Medulla oblongata (tissue), 1 donor: ENCODE measurements at regions not wholly inside any gene's neighbourhood (a gene's known extent, or its start where the extent isn't known, plus 50 kb on each side); places are given as distances from the start of the nearest gene placed in this dataset.

Experiments used
- DNase-seq: peaks from one replicate; pipeline ENCODE4 v3.0.0-alpha.2; 2015; ENCODE audit errors: extremely low spot score

DNA sequence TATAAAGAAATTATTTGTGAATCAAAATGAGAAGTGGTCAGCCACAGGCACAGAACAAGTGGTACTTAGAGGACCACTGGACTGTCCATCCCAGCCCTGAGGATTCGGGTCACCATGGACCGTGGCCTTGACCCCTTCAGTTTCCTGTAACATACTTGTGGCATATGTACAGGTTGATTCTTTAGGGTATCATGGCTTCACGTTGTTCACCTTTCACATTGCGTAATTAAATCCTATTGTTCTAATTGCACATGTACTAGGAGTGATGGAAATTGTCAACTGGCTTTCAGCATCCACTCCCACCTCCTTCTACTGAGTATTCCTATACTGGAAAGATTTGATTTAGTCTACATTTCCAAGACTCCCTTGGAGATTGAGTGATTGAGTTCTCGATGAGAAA lies 148.3 kb upstream of the GJB5 start:
- no peak for DNase-seq

DNA sequence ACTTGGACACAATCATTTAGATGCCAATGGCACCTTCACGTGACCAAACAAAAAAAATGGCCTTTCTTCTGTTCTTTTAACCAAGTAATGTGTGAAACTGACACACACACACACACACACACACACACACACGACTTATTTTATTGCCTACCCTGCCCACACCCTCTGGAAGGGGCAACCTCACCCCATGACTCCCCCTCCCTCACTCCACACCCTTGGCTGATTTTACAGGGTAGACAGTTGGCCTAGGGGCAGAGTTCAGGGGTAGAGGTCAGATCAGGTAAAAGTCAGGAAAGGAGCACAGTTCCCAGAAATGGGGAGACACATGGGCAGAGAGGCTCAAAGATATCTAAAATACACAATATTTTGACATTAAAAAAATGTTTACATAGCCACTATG lies 144.8 kb upstream of the GJB5 start:
- no peak for DNase-seq

GRCh38 chr1:34611571-34611970 lies 143.3 kb upstream of the GJB5 start:
- DNase-seq = no peak

- no peak for DNase-seq
These were observed 142.6 kb upstream of the GJB5 start for GRCh38 chr1:34612091-34612827.

- no peak for DNase-seq
These were observed 137.3 kb upstream of the GJB5 start for GRCh38 chr1:34617321-34618118.

DNA sequence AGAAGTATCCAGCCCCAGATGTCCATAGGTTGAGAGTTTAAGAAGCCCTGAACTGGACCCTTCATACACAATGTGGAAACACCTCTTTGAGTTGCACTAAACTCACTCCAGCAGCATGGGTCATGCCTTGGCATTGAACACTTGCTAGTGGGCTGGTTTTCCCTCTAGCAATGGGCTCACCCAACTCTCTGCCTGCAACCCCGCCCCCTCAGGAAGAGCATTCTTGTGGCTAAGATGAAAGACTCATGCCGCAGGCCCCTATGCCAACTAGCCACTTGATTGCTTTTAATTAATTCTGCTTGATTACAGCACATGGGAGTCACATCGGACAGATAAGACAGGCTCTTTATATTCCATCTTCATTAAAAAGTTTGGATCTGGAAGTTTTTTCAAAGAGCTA lies 136.5 kb upstream of the GJB5 start:
- DNase-seq = no peak

DNA sequence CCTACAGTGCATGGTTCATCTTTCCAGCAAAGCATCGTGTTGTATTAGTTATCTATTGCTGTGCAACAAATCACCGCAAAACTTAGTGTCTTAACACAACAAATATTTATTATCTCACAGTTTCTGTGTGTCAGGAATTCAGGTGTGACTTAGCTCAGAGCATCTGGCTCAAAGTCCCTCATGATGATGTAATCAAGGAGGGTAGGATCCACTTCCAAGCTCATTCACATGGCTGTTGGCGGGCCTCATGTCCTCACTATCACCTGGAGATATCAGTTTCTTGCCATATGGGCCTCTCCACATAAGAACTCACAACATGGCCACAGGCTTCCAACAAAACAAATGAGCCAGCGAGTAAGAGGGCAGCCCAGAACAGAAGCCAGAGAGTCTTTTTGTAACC lies 135.6 kb upstream of the GJB5 start:
- DNase-seq = no peak

DNA sequence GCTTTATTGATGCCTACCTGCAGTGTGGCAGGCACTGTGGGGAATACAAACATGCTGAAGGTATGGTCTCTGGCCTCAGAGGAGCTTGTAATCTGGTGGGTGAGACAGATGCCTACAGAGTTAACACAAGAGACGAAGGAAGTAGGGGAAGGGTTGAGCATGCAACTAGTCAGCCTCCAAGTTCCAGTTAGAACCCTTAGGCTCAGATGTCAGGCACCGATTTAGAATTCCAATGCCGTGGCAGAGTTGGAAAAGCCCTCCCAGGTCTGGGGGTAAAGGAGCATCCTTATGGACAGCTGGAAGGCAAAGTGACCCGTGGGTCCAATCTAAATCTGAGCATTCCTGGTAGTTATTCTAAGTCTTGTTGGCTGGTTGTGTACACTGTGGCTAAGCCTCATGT lies 132.9 kb upstream of the GJB5 start:
- DNase-seq = no peak

GRCh38 chr1:34625521-34626015 lies 129.3 kb upstream of the GJB5 start:
- no peak for DNase-seq

DNA sequence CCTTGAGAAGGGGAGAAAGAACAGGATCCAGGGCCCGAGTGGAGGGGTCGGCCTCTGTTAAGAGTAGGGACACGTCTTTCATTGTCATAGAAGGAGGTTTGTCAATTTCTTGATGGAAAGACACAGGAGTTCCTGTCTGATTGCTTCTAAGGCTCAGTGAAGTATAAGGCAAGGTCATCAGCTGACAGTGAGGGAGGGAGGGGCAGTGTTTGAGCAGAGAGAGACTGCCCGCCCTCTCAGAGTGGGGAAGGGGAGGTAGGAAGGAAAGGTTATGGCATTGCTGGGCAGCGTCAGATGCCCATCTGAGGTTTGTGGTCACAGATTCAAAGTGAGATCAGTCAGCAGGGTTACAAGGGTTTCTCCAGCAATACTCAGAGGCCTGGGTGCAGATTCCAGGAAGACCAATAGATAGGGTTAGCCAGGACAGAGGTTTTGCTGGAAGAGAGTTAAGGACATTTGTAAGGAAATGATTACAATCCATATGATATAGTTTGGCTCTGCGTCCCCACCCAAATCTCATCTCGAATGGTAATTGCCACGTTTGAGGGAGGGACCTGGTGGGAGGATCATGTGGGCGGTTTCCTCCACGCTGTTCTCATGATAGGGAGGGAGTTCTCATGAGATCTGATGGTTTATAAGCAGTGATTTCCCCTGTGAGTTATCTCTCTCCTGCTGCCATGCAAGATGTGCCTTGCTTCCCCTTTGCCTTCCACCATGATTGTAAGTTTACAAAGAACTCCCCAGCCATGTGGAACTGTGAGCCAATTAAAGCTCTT lies 127.2 kb upstream of the GJB5 start:
- DNase-seq = no peak

DNA sequence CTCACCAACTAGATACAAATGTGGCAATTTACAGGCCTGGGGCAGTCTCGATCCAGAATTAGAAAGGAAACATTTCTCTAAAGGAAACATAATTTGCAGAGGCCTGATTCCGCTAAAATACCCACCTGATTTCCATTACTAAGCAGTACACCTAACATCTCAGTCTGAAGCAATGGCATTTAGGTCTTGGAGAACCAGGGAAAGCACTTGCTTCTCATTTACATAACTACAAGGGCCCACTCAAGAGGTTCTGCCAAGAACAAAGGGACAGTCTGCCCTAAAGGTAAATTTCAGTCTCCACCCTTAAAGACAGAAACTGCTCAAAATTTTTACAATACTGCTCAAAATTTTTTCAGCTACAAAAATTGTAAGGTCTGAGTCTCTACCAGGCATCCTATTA lies 123.7 kb upstream of the GJB5 start:
- no peak for DNase-seq

- DNase-seq = no peak
These were observed 115.1 kb upstream of the GJB5 start for GRCh38 chr1:34639701-34640100.

DNA sequence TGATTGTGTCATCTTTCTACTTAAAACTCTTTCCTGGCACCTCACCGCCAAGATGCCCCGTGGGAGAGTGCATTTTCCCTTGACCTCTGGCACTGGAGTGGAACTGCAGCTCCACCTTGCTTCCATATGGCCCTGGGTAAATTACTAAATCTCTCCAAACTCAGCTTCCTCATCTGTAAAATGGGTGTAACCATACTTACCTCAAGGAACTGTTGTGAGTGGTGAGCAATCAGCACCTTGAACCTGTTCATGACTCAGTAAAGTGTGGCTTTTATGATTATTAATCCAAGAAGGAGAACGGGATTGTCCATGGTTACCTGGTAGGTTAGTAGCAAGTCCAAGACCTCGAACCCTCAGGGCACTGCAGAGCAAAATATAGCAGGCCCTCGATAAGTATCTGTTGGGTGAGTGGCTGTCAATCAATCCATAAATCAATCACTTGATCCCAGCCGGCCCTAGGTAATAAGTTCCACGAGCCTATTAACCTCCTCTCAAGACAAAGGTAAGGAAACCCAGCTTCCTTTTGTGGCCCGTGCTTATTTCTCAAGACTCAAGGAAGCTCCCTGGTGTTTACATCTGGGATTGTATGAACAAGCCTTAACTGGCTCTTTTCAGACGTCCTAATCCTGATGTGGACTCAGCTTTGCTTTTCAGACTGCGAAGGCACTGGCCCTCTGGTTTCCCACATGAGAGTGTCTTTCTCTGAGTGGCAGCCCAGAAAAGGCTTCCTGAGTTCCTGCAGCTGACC lies 114.0 kb upstream of the GJB5 start:
- no peak for DNase-seq

- no peak for DNase-seq
These were observed 112.2 kb upstream of the GJB5 start for GRCh38 chr1:34642679-34643078.

GRCh38 chr1:34645109-34645688 lies 109.6 kb upstream of the GJB5 start:
- no peak for DNase-seq

DNA sequence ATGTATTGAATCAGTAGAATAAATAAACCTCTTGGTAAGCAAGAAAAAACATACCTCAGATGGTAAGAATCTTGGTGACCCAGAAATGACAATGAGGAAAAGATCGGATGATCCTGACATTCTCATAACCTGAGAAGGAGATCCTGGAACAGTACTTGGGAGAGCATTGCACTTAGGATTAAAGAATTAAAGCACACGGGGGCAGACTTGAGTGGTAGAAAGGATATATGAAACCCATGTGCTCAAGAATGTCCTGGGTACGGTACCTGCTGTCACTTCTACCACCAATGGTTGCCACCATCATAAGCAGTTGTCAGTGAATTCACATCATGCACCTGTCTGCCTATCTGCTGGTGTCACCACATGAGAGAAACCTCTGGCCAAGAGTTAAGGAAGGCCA lies 108.9 kb upstream of the GJB5 start:
- no peak for DNase-seq

DNA sequence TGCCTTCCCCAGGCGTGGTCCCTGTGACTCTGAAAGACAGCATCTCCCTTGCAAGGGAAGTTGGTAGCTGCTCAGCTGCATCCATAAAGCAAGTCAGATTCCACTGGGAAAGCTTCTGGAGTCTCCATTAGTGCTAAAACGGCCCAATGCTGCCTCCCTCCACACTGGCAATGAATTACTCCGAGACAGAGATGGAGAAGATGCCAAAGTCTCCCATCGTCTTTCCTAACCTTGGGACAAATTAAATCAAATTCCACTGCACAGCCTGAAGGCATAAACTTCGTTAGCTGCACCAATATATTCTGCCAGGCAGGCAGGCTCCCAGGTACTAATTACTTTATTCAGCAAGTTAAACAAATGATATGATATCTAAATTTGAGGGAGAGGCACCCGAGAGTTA lies 106.3 kb upstream of the GJB5 start:
- DNase-seq = no peak

- no peak for DNase-seq
These were observed 104.8 kb upstream of the GJB5 start for GRCh38 chr1:34650090-34650489.

DNA sequence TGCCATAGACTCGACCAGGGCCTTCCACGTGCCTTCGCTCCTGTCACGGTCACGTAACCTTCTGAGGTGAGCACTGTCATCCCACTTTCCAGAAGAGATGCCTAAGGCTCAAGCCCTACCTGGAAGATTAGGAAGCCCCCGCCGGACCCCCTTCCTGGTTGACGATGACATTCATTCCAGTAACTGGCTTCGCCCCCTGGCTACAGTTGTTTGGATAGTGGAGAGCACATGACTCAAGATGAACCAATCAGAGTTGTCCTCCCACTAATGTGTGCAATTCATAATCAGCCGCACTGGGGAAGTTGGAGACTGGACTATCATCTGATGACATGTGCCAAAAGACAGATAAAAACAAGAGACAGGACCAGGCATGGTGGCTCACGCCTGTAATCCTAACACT lies 104.0 kb upstream of the GJB5 start:
- DNase-seq = no peak

DNA sequence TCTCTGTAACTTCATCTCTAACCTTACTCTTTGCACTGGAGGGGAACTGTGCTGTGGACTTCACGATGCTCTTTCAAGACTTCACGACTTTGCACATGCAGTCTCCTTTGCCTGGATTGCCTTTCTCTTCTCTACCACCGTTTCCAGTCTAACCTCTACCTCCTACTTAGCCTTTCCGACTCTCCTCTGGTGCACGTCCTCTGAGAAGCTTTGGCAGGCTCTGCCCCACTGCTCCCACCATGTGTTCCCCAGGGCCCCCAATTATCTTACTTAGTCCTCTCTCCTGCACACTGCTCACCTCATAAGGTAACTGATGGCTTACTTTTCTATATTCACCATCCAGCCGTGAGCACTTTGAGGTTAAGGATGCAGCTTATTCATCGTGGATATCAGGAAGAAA lies 101.7 kb upstream of the GJB5 start:
- DNase-seq = no peak

DNA sequence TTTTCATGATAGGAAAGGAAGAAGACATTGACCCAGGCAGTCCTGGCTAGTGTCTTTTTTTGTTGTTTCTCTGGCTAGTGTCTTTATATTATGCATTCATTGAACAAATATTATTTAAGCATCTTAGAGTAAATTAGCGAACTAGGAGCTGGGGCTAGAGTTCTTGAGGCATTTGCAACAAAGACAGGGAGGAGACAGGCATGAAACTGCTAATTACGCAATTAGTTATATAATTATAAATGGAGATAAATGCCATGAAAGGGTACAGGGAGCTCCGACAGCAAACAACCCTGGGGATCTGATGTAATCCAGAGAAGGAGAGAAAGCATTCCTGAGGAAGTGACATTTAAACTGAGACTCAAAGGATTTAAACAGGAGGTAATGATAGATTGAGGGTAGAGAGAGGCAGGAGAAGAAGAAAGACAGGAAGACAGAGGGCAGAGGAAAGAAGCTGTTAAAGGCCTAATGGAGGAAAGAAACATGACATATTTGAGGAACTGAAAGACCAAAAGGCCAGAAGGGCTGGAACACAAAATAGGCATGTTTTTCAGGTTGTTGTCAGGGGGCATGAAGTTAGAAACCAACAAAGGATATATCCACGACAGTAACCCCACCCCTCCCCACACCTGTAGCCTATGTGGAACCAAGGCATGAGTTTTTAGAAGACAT lies 99.5 kb upstream of the GJB5 start:
- DNase-seq = no peak
